ENCODE measurements at regions not wholly inside any gene's neighbourhood (a gene's known extent, or its start where the extent isn't known, plus 50 kb on each side); places are given as distances from the start of the nearest gene placed in this dataset.

- DNase-seq (ENCODE audit: low spot score), result no peak
- CTCF ChIA-PET, result interaction anchor here (0.6 kb wide), 1 partner anchor 9 kb away, joined by 3 read pairs; no protein-coding TSS in a partner anchor
- POLR2A ChIA-PET (ENCODE audit: low non-redundant PET), result no interaction called here
- no peak overlapping the region for H3K27ac ChIP-seq
- no peak for TF ChIP-seq CTCF (conservative IDR thresholded peaks at IDR 0.05; ENCODE audit: low read depth)
Measured at GRCh38 chr2:145402706-145403277, 882.9 kb upstream of the ZEB2 start.

- ChIA-PET POLR2A (ENCODE audit: low non-redundant PET) (no interaction called here), CTCF (no interaction called here)
- no peak for TF ChIP-seq CTCF (conservative IDR thresholded peaks at IDR 0.05; ENCODE audit: low read depth)
- no peak overlapping the region for H3K27ac ChIP-seq
- DNase-seq (ENCODE audit: low spot score), result no peak
Measured at GRCh38 chr2:145399131-145399530, 879.2 kb upstream of the ZEB2 start.

- no peak for DNase-seq (ENCODE audit: low spot score)
- no peak overlapping the region for H3K27ac ChIP-seq
- no peak for TF ChIP-seq CTCF (conservative IDR thresholded peaks at IDR 0.05; ENCODE audit: low read depth)
- ChIA-PET POLR2A (ENCODE audit: low non-redundant PET) (no interaction called here), CTCF (no interaction called here)
Measured at GRCh38 chr2:145394181-145394580, 874.3 kb upstream of the ZEB2 start.

- no peak overlapping the region for H3K27ac ChIP-seq
- CTCF ChIA-PET, result no interaction called here
- no peak for TF ChIP-seq CTCF (conservative IDR thresholded peaks at IDR 0.05; ENCODE audit: low read depth)
- POLR2A ChIA-PET (ENCODE audit: low non-redundant PET), result no interaction called here
- no peak for DNase-seq (ENCODE audit: low spot score)
Measured at GRCh38 chr2:145386973-145387372, 867.1 kb upstream of the ZEB2 start.

- no peak for TF ChIP-seq CTCF (conservative IDR thresholded peaks at IDR 0.05; ENCODE audit: low read depth)
- CTCF ChIA-PET, result no interaction called here
- POLR2A ChIA-PET (ENCODE audit: low non-redundant PET), result no interaction called here
- H3K27ac ChIP-seq, result no peak overlapping the region
- no peak for DNase-seq (ENCODE audit: low spot score)
Measured at GRCh38 chr2:145383961-145384360, 864.0 kb upstream of the ZEB2 start.

- no peak for TF ChIP-seq CTCF (conservative IDR thresholded peaks at IDR 0.05; ENCODE audit: low read depth)
- no peak overlapping the region for H3K27ac ChIP-seq
- ChIA-PET POLR2A (ENCODE audit: low non-redundant PET) (no interaction called here), CTCF (no interaction called here)
- peak; percentile 74 for DNase-seq (ENCODE audit: low spot score)
Measured at GRCh38 chr2:145380436-145381017, 860.6 kb upstream of the ZEB2 start.
